ENCODE measurements at regions not wholly inside any gene's neighbourhood (a gene's known extent, or its start where the extent isn't known, plus 50 kb on each side); places are given as distances from the start of the nearest gene placed in this dataset.

DNA sequence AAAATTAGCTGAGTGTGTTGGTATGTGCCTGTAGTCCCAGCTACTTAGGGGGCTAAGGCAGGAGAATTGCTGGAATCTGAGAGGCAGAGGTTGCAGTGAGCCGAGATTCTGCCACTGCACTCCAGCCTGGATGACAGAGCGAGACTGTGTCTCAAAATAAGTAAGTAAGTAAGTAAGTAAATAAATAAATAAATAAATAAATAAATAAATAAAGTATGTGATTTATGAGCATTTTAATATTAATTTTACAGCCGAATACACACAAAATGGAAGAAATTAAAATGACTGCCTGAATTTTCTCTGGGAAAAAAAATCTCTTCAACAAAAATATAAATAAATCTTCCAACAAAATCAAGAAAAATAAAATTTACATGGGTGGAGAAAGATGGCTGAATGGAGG is 740.7 kb downstream of the CDH18 start:
- H3K4me3 ChIP-seq (ENCODE audit: low read depth, low read length) = no peak overlapping the region
- TF ChIP-seq, protein P1, sequence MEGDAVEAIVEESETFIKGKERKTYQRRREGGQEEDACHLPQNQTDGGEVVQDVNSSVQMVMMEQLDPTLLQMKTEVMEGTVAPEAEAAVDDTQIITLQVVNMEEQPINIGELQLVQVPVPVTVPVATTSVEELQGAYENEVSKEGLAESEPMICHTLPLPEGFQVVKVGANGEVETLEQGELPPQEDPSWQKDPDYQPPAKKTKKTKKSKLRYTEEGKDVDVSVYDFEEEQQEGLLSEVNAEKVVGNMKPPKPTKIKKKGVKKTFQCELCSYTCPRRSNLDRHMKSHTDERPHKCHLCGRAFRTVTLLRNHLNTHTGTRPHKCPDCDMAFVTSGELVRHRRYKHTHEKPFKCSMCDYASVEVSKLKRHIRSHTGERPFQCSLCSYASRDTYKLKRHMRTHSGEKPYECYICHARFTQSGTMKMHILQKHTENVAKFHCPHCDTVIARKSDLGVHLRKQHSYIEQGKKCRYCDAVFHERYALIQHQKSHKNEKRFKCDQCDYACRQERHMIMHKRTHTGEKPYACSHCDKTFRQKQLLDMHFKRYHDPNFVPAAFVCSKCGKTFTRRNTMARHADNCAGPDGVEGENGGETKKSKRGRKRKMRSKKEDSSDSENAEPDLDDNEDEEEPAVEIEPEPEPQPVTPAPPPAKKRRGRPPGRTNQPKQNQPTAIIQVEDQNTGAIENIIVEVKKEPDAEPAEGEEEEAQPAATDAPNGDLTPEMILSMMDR (conservative IDR thresholded peaks at IDR 0.05; ENCODE audit: low read depth, low read length) = no peak
- no peak for DNase-seq (ENCODE audit: low read depth)

DNA sequence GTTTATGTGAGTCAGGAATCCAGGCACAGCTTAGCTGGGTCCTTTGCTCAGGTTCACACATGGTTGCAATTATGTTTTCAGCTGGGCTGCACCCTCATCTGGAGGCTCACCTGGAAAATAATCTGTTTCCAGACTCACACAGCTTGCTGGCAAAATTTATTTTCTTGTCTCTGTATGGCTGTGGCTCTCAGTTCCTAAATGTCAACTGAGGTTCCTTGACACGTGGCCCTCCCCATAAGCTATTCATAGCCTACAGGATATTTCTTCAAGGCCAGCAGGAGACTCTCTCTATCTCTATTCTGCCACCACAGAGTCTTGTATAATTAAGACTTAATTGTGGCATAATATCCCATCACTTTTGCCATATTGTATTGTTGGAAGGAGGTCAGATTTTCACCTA is 732.0 kb downstream of the CDH18 start:
- TF ChIP-seq, protein P1 (conservative IDR thresholded peaks at IDR 0.05; ENCODE audit: low read depth, low read length) = no peak
- H3K4me3 ChIP-seq (ENCODE audit: low read depth, low read length) = no peak overlapping the region
- DNase-seq (ENCODE audit: low read depth) = no peak

- no peak for DNase-seq (ENCODE audit: low read depth)
- H3K4me3 ChIP-seq (ENCODE audit: low read depth, low read length) = no peak overlapping the region
- TF ChIP-seq, protein P1 (conservative IDR thresholded peaks at IDR 0.05; ENCODE audit: low read depth, low read length) = no peak
Observed at GRCh38 chr5:19258686-19259085, 729.3 kb downstream of the CDH18 start.

DNA sequence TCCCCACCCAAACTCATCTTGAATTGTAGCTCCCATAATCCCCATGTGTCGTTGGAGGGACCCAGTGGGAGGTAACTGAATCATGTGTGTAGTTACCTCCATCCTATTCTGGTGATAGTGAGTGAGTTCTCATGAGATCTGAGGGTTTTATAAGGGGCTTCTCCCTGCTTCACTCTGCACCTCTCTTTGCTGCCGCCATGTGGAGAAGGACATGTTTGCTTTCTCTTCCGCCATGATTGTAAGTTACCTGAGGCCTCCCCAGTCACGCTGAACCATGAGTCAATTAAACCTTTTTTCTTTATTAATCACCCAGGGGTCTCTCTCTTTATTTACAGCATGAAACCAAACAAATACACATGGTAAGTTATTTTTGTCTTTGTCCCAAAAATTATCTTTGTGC is 726.1 kb downstream of the CDH18 start:
- TF ChIP-seq, protein P1 (conservative IDR thresholded peaks at IDR 0.05; ENCODE audit: low read depth, low read length) = no peak
- no peak overlapping the region for H3K4me3 ChIP-seq (ENCODE audit: low read depth, low read length)
- no peak for DNase-seq (ENCODE audit: low read depth)

DNA sequence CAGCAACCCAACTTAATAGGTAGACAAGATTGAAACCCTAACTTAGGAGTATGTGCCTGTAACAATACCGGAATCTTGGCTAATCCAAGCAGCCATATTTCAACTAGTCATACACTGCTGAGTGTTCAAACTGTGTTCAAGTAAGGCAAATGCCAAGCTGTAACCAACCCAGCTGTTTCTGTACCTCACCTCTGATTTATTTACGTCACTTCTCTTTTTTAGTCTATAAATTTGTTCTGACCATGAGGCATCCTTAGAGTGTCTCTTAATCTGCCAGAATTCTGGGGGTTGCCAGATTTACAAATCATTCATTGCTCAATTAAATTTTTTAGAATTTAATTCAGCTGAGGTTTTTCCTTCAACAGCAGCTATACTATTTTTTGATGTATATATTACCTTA is 723.2 kb downstream of the CDH18 start:
- TF ChIP-seq, protein P1 (conservative IDR thresholded peaks at IDR 0.05; ENCODE audit: low read depth, low read length) = no peak
- no peak for DNase-seq (ENCODE audit: low read depth)
- no peak overlapping the region for H3K4me3 ChIP-seq (ENCODE audit: low read depth, low read length)

DNA sequence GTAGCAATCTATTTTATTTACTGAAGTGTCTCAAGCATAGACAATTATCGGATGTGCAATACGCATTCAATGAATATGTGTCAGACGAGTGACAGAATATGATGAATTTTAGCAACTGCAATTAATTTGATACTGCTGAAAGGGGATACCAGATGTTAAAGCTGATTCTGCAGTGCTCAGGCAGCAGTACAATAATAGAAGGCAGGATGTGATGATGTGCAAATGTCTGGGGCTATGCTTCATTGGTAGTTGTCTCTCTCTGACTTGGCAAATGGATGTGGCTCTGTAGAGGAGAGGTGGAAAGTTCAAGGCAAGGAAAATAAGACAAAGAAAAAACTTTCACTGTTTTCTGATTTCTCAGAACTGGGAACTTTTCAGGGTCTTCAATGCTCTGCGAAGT is 721.2 kb downstream of the CDH18 start:
- no peak overlapping the region for H3K4me3 ChIP-seq (ENCODE audit: low read depth, low read length)
- DNase-seq (ENCODE audit: low read depth) = no peak
- TF ChIP-seq, protein P1 (conservative IDR thresholded peaks at IDR 0.05; ENCODE audit: low read depth, low read length) = no peak

- TF ChIP-seq, protein P1 (conservative IDR thresholded peaks at IDR 0.05; ENCODE audit: low read depth, low read length) = no peak
- H3K4me3 ChIP-seq (ENCODE audit: low read depth, low read length) = no peak overlapping the region
- no peak for DNase-seq (ENCODE audit: low read depth)
Observed at GRCh38 chr5:19270153-19270552, 717.8 kb downstream of the CDH18 start.

Data from epithelial cell of proximal tubule (primary cell).